Liver (tissue), 8 donors: ENCODE measurements at regions not wholly inside any gene's neighbourhood (a gene's known extent, or its start where the extent isn't known, plus 50 kb on each side); places are given as distances from the start of the nearest gene placed in this dataset.

Experiments
- DNase-seq: peaks from one replicate; pipeline ENCODE4 v3.0.0-alpha.2; 2017; ENCODE audit warnings: low spot score
- H3K27ac ChIP-seq, 2 donors: one replicate each; pipeline ENCODE4 v1.7.0; 2013; ENCODE audit warnings: inconsistent platforms in 2 of 2, low read length in 2 of 2, control low read depth in 1 of 2, low read depth in 1 of 2, mild to moderate bottlenecking in 1 of 2
- H3K27me3 ChIP-seq, 4 donors: one replicate each; pipeline versions ENCODE4 v1.6.1 to v1.7.0; 2013; ENCODE audit warnings: low read length in 3 of 4, inconsistent platforms in 1 of 4, mild to moderate bottlenecking in 1 of 4, moderate library complexity in 1 of 4; ENCODE audit not compliant: control insufficient read depth in 4 of 4, insufficient read depth in 4 of 4
- H3K36me3 ChIP-seq, 4 donors: one replicate each; pipeline versions ENCODE4 v1.6.1 to v1.7.0; 2013; ENCODE audit warnings: low read length in 3 of 4, mild to moderate bottlenecking in 3 of 4, low read depth in 1 of 4, moderate library complexity in 1 of 4; ENCODE audit not compliant: control insufficient read depth in 4 of 4, insufficient read depth in 3 of 4
- H3K4me1 ChIP-seq, 4 donors: one replicate each; pipeline versions ENCODE4 v1.6.1 to v1.7.0; 2013; ENCODE audit warnings: low read length in 3 of 4, mild to moderate bottlenecking in 3 of 4, moderate library complexity in 1 of 4; ENCODE audit not compliant: control insufficient read depth in 4 of 4, insufficient read depth in 4 of 4
- H3K4me3 ChIP-seq, 3 donors: one replicate each; pipeline versions ENCODE4 v1.6.1 to v1.7.0; 2013; ENCODE audit warnings: low read length in 3 of 3, control low read depth in 1 of 3, low read depth in 1 of 3, mild to moderate bottlenecking in 1 of 3
- H3K9ac ChIP-seq, 2 donors: one replicate each; pipeline ENCODE4 v1.7.0; 2013; ENCODE audit warnings: low read length in 2 of 2, mild to moderate bottlenecking in 2 of 2, moderate library complexity in 2 of 2, control low read depth in 1 of 2, low read depth in 1 of 2
- H3K9me3 ChIP-seq, 4 donors: one replicate each; pipeline versions ENCODE4 v1.6.1 to v1.7.0; 2013; ENCODE audit warnings: low read length in 3 of 4; ENCODE audit not compliant: control insufficient read depth in 4 of 4
- EGR1 ChIP-seq, 2 donors: IDR thresholded peaks; 2 replicates each; pipeline ENCODE4 v1.6.1; 2016 to 2018; ENCODE audit warnings: antibody characterized with exemption in 2 of 2, low read depth in 2 of 2
- FOXA1 ChIP-seq: IDR thresholded peaks from 2 replicates; pipeline ENCODE4 v1.6.1; 2016; ENCODE audit warnings: antibody characterized with exemption
- GABPA ChIP-seq, 2 donors: IDR thresholded peaks in 1 of 2; conservative IDR thresholded peaks in 1 of 2; 2 replicates each; pipeline ENCODE4 v1.6.1; 2016; ENCODE audit warnings: antibody characterized with exemption in 2 of 2, mild to moderate bottlenecking in 1 of 2, moderate library complexity in 1 of 2
- HNF4G ChIP-seq: IDR thresholded peaks from 2 replicates; pipeline ENCODE4 v1.6.1; 2016; ENCODE audit warnings: antibody characterized with exemption
- JUND ChIP-seq, 2 donors: IDR thresholded peaks; 2 replicates each; pipeline ENCODE4 v1.6.1; 2016; ENCODE audit warnings: antibody characterized with exemption in 2 of 2
- NR2F2 ChIP-seq: IDR thresholded peaks from 2 replicates; pipeline ENCODE4 v1.6.1; 2016; ENCODE audit warnings: antibody characterized with exemption
- RXRA ChIP-seq, 2 donors: IDR thresholded peaks; 2 replicates each; pipeline ENCODE4 v1.6.1; 2017 to 2018; ENCODE audit warnings: antibody characterized with exemption in 2 of 2, mild to moderate bottlenecking in 1 of 2
- SP1 ChIP-seq: IDR thresholded peaks from 2 replicates; pipeline ENCODE4 v1.6.1; 2018; ENCODE audit warnings: antibody characterized with exemption, mild to moderate bottlenecking
- TAF1 ChIP-seq: conservative IDR thresholded peaks from 2 replicates; pipeline ENCODE4 v1.6.1; 2016; ENCODE audit warnings: antibody characterized with exemption, mild to moderate bottlenecking
- YY1 ChIP-seq: IDR thresholded peaks from 2 replicates; pipeline ENCODE4 v1.6.1; 2016; ENCODE audit warnings: antibody characterized with exemption, mild to moderate bottlenecking
- WGBS: extraction: QIAGEN DNeasy Blood & Tissue Kit; methylation state at CpG from one replicate; pipeline ENCODE4 v1.1.7; 2013; 5-methylcytosine and 5-hydroxymethylcytosine counted together
- TF ChIP-seq, protein P1 (sequence below): IDR thresholded peaks from 2 replicates; pipeline ENCODE4 v1.6.1; 2016; ENCODE audit warnings: antibody characterized with exemption
- TF ChIP-seq, protein P2 (sequence below): IDR thresholded peaks from 2 replicates; pipeline ENCODE4 v1.6.1; 2016; ENCODE audit warnings: antibody characterized with exemption
- TF ChIP-seq, protein P3 (sequence below): IDR thresholded peaks from 2 replicates; pipeline ENCODE4 v1.6.1; 2016; ENCODE audit warnings: antibody characterized with exemption, mild to moderate bottlenecking
- TF ChIP-seq, protein P4 (sequence below): IDR thresholded peaks from 2 replicates; pipeline ENCODE4 v1.6.1; 2016; ENCODE audit warnings: antibody characterized with exemption
- TF ChIP-seq, protein P5 (sequence below): fragments of 150-350 bp; IDR thresholded peaks from 2 replicates; pipeline ENCODE4 v1.5.1; 2017; ENCODE audit warnings: improper control_type of control experiment, low read depth, low read length; ENCODE audit not compliant: missing input control
- donor health status: healthy.
- donor health status: healthy.
- donor health status: healthy.
- donor health status: healthy.
- donor health status: healthy.

DNA sequence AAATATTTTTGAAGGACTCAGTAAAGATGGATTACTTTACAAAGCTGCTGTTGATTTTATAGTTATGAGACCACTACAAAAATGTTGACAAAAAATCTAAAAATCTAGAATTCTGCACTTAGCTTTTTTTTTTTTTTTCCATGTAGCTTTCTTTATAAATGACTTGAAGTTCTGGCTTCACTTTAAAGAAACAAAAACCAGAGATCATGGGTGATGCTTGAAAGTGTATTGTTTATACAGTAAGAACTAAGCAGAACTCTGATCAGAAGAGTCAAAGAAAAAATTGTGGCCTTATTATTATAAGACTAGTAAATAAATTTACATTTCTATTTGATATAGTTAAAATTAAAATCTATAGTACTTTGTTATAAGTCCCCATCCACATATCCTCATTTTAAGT is 301.7 kb downstream of the BLID start:
- H3K9me3 ChIP-seq = peaks cover 0 to 20% (median 2%) of the 10 kb centered on the region in 4 donors
- no peaks in the 10 kb centered on the region for H3K36me3 ChIP-seq
- no peak for DNase-seq
- TF ChIP-seq, protein P1, sequence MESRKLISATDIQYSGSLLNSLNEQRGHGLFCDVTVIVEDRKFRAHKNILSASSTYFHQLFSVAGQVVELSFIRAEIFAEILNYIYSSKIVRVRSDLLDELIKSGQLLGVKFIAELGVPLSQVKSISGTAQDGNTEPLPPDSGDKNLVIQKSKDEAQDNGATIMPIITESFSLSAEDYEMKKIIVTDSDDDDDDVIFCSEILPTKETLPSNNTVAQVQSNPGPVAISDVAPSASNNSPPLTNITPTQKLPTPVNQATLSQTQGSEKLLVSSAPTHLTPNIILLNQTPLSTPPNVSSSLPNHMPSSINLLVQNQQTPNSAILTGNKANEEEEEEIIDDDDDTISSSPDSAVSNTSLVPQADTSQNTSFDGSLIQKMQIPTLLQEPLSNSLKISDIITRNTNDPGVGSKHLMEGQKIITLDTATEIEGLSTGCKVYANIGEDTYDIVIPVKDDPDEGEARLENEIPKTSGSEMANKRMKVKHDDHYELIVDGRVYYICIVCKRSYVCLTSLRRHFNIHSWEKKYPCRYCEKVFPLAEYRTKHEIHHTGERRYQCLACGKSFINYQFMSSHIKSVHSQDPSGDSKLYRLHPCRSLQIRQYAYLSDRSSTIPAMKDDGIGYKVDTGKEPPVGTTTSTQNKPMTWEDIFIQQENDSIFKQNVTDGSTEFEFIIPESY = no peak
- TF ChIP-seq, protein P2, sequence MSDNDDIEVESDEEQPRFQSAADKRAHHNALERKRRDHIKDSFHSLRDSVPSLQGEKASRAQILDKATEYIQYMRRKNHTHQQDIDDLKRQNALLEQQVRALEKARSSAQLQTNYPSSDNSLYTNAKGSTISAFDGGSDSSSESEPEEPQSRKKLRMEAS = no peak
- TF ChIP-seq SP1 (no peak), HNF4G (no peak), RXRA (IDR thresholded peaks at IDR 0.05) (no peak), GABPA (IDR thresholded peaks at IDR 0.05 in 1 of 2, conservative IDR thresholded peaks at IDR 0.05 in 1 of 2) (no peak), NR2F2 (no peak), EGR1 (IDR thresholded peaks at IDR 0.05; ENCODE audit: low read depth in 2 of 2) (no peak)
- TF ChIP-seq, protein P3, sequence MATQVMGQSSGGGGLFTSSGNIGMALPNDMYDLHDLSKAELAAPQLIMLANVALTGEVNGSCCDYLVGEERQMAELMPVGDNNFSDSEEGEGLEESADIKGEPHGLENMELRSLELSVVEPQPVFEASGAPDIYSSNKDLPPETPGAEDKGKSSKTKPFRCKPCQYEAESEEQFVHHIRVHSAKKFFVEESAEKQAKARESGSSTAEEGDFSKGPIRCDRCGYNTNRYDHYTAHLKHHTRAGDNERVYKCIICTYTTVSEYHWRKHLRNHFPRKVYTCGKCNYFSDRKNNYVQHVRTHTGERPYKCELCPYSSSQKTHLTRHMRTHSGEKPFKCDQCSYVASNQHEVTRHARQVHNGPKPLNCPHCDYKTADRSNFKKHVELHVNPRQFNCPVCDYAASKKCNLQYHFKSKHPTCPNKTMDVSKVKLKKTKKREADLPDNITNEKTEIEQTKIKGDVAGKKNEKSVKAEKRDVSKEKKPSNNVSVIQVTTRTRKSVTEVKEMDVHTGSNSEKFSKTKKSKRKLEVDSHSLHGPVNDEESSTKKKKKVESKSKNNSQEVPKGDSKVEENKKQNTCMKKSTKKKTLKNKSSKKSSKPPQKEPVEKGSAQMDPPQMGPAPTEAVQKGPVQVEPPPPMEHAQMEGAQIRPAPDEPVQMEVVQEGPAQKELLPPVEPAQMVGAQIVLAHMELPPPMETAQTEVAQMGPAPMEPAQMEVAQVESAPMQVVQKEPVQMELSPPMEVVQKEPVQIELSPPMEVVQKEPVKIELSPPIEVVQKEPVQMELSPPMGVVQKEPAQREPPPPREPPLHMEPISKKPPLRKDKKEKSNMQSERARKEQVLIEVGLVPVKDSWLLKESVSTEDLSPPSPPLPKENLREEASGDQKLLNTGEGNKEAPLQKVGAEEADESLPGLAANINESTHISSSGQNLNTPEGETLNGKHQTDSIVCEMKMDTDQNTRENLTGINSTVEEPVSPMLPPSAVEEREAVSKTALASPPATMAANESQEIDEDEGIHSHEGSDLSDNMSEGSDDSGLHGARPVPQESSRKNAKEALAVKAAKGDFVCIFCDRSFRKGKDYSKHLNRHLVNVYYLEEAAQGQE = no peak
- TF ChIP-seq, protein P4, sequence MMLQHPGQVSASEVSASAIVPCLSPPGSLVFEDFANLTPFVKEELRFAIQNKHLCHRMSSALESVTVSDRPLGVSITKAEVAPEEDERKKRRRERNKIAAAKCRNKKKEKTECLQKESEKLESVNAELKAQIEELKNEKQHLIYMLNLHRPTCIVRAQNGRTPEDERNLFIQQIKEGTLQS = no peak
- H3K9ac ChIP-seq = no peak overlapping the region
- H3K27me3 ChIP-seq = no peaks in the 10 kb centered on the region
- no peaks in the 10 kb centered on the region for H3K4me1 ChIP-seq
- no peak overlapping the region for H3K4me3 ChIP-seq
- H3K27ac ChIP-seq = no peak overlapping the region

DNA sequence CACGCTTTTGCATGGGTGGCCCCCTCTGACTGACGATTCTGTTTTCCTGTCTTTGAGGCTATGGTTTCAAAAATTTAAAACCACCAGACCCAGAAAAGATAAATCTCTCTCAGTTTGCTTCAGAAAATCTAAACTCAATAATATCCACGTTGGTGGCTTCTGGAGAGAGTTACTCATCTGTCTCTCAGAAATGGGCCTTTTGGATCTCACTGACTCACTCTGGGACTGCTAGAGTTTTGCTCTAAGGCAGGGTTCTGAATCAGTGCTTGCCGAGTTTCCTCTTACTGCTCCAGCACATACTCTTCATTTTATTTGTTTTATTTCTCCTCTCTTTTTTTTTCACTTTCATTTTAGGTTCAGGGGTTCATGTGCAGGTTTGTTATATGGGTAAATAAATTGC is 305.7 kb downstream of the BLID start:
- DNase-seq = no peak
- Histone ChIP-seq H3K36me3 (no peaks in the 10 kb centered on the region), H3K9ac (no peak overlapping the region), H3K27me3 (no peaks in the 10 kb centered on the region), H3K4me3 (no peak overlapping the region), H3K27ac (no peak overlapping the region), H3K9me3 (peaks cover 0 to 4% (median under 1%) of the 10 kb centered on the region in 4 donors), H3K4me1 (no peaks in the 10 kb centered on the region)
- TF ChIP-seq JUND (IDR thresholded peaks at IDR 0.05) (no peak), YY1 (no peak), GABPA (IDR thresholded peaks at IDR 0.05 in 1 of 2, conservative IDR thresholded peaks at IDR 0.05 in 1 of 2) (no peak), HNF4G (no peak), FOXA1 (no peak), TAF1 (no peak)
- TF ChIP-seq, protein P2 = no peak
- TF ChIP-seq, protein P5, sequence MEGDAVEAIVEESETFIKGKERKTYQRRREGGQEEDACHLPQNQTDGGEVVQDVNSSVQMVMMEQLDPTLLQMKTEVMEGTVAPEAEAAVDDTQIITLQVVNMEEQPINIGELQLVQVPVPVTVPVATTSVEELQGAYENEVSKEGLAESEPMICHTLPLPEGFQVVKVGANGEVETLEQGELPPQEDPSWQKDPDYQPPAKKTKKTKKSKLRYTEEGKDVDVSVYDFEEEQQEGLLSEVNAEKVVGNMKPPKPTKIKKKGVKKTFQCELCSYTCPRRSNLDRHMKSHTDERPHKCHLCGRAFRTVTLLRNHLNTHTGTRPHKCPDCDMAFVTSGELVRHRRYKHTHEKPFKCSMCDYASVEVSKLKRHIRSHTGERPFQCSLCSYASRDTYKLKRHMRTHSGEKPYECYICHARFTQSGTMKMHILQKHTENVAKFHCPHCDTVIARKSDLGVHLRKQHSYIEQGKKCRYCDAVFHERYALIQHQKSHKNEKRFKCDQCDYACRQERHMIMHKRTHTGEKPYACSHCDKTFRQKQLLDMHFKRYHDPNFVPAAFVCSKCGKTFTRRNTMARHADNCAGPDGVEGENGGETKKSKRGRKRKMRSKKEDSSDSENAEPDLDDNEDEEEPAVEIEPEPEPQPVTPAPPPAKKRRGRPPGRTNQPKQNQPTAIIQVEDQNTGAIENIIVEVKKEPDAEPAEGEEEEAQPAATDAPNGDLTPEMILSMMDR = no peak
- TF ChIP-seq, protein P4 = no peak
- TF ChIP-seq, protein P3 = no peak
- 63% methylated on average over 4 of the region's 4 CpGs for WGBS
